GM23338 (cell line): ENCODE measurements at regions not wholly inside any gene's neighbourhood (a gene's known extent, or its start where the extent isn't known, plus 50 kb on each side); places are given as distances from the start of the nearest gene placed in this dataset.

Experiments
- ATAC-seq: fragments of 200-7000 bp; cut with Tn5 transposase; 3 replicates; pipeline ENCODE4 v1.9.1; 2020
- DNase-seq: peaks from one replicate; pipeline ENCODE4 v3.0.0-alpha.2; 2015; ENCODE audit warnings: low spot score
- H2AFZ ChIP-seq: fragments of 200-600 bp; sonication (generic); 2 replicates; pipeline ENCODE4 v1.8.0; 2016; ENCODE audit warnings: antibody characterized with exemption, mild to moderate bottlenecking, moderate library complexity
- H3F3A ChIP-seq: fragments of 200-600 bp; sonication (generic); replicated peaks from 2 replicates; pipeline ENCODE4 v1.8.0; 2017; ENCODE audit warnings: antibody characterized with exemption, mixed run types, low read depth
- H3K27ac ChIP-seq: fragments of 200-600 bp; sonication (generic); 2 replicates; pipeline ENCODE4 v1.6.1; 2016; ENCODE audit warnings: low read depth
- H3K27me3 ChIP-seq: fragments of 200-600 bp; sonication (generic); 2 replicates; pipeline ENCODE4 v1.8.0; 2016; ENCODE audit warnings: mild to moderate bottlenecking, mixed run types, moderate library complexity; ENCODE audit not compliant: insufficient read depth
- H3K36me3 ChIP-seq: fragments of 200-600 bp; sonication (generic); 2 replicates; pipeline ENCODE4 v1.8.0; 2016; ENCODE audit warnings: mild to moderate bottlenecking; ENCODE audit not compliant: insufficient read depth
- H3K4me1 ChIP-seq: fragments of 200-600 bp; sonication (generic); 2 replicates; pipeline ENCODE4 v1.8.0; 2016; ENCODE audit warnings: mild to moderate bottlenecking, moderate library complexity; ENCODE audit not compliant: insufficient read depth
- H3K4me2 ChIP-seq: fragments of 200-600 bp; sonication (generic); 2 replicates; pipeline ENCODE4 v1.7.1; 2017; ENCODE audit warnings: mixed run types
- H3K4me3 ChIP-seq: fragments of 200-600 bp; sonication (generic); 2 replicates; pipeline ENCODE4 v1.6.1; 2016; ENCODE audit warnings: mixed run types
- H3K79me2 ChIP-seq: fragments of 200-600 bp; sonication (generic); replicated peaks from 2 replicates; pipeline ENCODE4 v1.8.0; 2017; ENCODE audit warnings: mild to moderate bottlenecking; ENCODE audit not compliant: insufficient read depth
- H3K9me2 ChIP-seq: fragments of 200-600 bp; sonication (generic); 2 replicates; pipeline ENCODE4 v1.8.0; 2017; ENCODE audit not compliant: insufficient read depth
- H4K20me1 ChIP-seq: fragments of 200-600 bp; sonication (generic); replicated peaks from 2 replicates; pipeline ENCODE4 v1.8.0; 2017; ENCODE audit warnings: mild to moderate bottlenecking; ENCODE audit not compliant: insufficient read depth
- H3K27ac Mint-ChIP-seq: 2 replicates; pipeline ENCODE4 v1.8.0; 2020; ENCODE audit warnings: inconsistent platforms, mild to moderate bottlenecking, moderate library complexity, mixed read lengths
- H3K27me3 Mint-ChIP-seq: 3 replicates; pipeline ENCODE4 v1.8.0; 2022; ENCODE audit warnings: low read depth, mild to moderate bottlenecking, moderate library complexity, mixed read lengths, inconsistent platforms; ENCODE audit not compliant: insufficient read depth, poor library complexity
- H3K36me3 Mint-ChIP-seq: 3 replicates; pipeline ENCODE4 v1.8.0; 2021; ENCODE audit warnings: low read depth, mild to moderate bottlenecking, inconsistent platforms, moderate library complexity, mixed read lengths
- H3K4me1 Mint-ChIP-seq: 3 replicates; pipeline ENCODE4 v1.8.0; 2020; ENCODE audit warnings: mild to moderate bottlenecking, inconsistent platforms, mixed read lengths
- H3K4me3 Mint-ChIP-seq: 3 replicates; pipeline ENCODE4 v1.8.0; 2021; ENCODE audit warnings: moderate library complexity, mild to moderate bottlenecking, inconsistent platforms, mixed read lengths
- H3K9me3 Mint-ChIP-seq: 3 replicates; pipeline ENCODE4 v1.8.0; 2020; ENCODE audit warnings: moderate library complexity, mild to moderate bottlenecking, inconsistent platforms, mixed read lengths
- CREB1 ChIP-seq: fragments of 250-450 bp; sonication (Bioruptor Pico); IDR thresholded peaks from 2 replicates; pipeline ENCODE4 v1.5.0; 2020; ENCODE audit warnings: low read depth, mild to moderate bottlenecking, moderate library complexity
- CTCF ChIP-seq, 2 experiments: fragments of 200-600 bp in 1 of 2; sonication (generic) in 1 of 2; conservative IDR thresholded peaks; 2 replicates each; pipeline versions ENCODE4 v1.5.1 to v1.6.1; 2016 to 2017; ENCODE audit warnings: antibody characterized with exemption in 2 of 2, low read depth in 2 of 2, mild to moderate bottlenecking in 2 of 2, moderate library complexity in 1 of 2
- ETS1 ChIP-seq: IDR thresholded peaks from 2 replicates; pipeline ENCODE4 v1.6.1; 2016; ENCODE audit warnings: antibody characterized with exemption
- EZH2 ChIP-seq: fragments of 200-600 bp; sonication (generic); IDR thresholded peaks from one replicate; pipeline ENCODE4 v1.8.0; 2017; ENCODE audit warnings: antibody characterized with exemption, mild to moderate bottlenecking, low read depth; ENCODE audit not compliant: unreplicated experiment
- EZH2phosphoT487 ChIP-seq: fragments of 200-600 bp; sonication (generic); IDR thresholded peaks from one replicate; pipeline ENCODE4 v1.8.1; 2018; ENCODE audit warnings: antibody characterized with exemption; ENCODE audit not compliant: unreplicated experiment
- JUNB ChIP-seq: IDR thresholded peaks from one replicate; pipeline ENCODE4 v1.6.1; 2016; ENCODE audit warnings: antibody characterized with exemption; ENCODE audit not compliant: unreplicated experiment
- NANOG ChIP-seq: IDR thresholded peaks from 2 replicates; pipeline ENCODE4 v1.6.1; 2016; ENCODE audit warnings: antibody characterized with exemption, borderline replicate concordance
- POLR2AphosphoS5 ChIP-seq: IDR thresholded peaks from 2 replicates; pipeline ENCODE4 v1.6.1; 2016; ENCODE audit warnings: antibody characterized with exemption, low read depth
- REST ChIP-seq: IDR thresholded peaks from one replicate; pipeline ENCODE4 v1.6.1; 2018; ENCODE audit warnings: antibody characterized with exemption; ENCODE audit not compliant: unreplicated experiment
- ZNF114 ChIP-seq: fragments of 250-450 bp; sonication (Bioruptor Pico); IDR thresholded peaks from 2 replicates; pipeline ENCODE4 v1.5.0; 2020; ENCODE audit warnings: mild to moderate bottlenecking, moderate library complexity
- ZNF331 ChIP-seq: fragments of 250-450 bp; sonication (Bioruptor Pico); IDR thresholded peaks from 2 replicates; pipeline ENCODE4 v1.5.0; 2020; ENCODE audit warnings: low read depth, mild to moderate bottlenecking, moderate library complexity
- ZNF462 ChIP-seq: fragments of 250-450 bp; sonication (Bioruptor Pico); IDR thresholded peaks from 2 replicates; pipeline ENCODE4 v1.5.0; 2020; ENCODE audit warnings: mild to moderate bottlenecking, moderate library complexity

GRCh38 chr16:64422259-64422658 lies 699.6 kb downstream of the CDH11 start:
- Mint-ChIP-seq H3K9me3 (peaks cover 23% of the 10 kb centered on the region), H3K4me3 (no peak overlapping the region), H3K36me3 (peaks cover 16% of the 10 kb centered on the region; the same call in 2 of the 3 replicates), H3K27ac (no peak overlapping the region), H3K27me3 (no peaks in the 10 kb centered on the region), H3K4me1 (no peaks in the 10 kb centered on the region)
- no peak overlapping the region for H3K4me3 ChIP-seq
- DNase-seq (no peak), ATAC-seq (no peak)
- no peaks in the 10 kb centered on the region for H3F3A ChIP-seq
- H3K4me2 ChIP-seq, result no peak overlapping the region
- no peaks in the 10 kb centered on the region for H3K27me3 ChIP-seq
- H2AFZ ChIP-seq, result no peak overlapping the region
- peaks cover 4% of the 10 kb centered on the region; the same call in 1 of the 2 replicates for H3K9me2 ChIP-seq
- no peak overlapping the region for H3K27ac ChIP-seq
- H4K20me1 ChIP-seq, result no peaks in the 10 kb centered on the region
- no peak for TF ChIP-seq ETS1
- no peak for TF ChIP-seq NANOG
- no peak for TF ChIP-seq EZH2phosphoT487
- TF ChIP-seq CREB1 (CRISPR knock-in tag), result no peak
- TF ChIP-seq ZNF114, result no peak
- no peak for TF ChIP-seq ZNF331
- no peak for TF ChIP-seq ZNF462 (CRISPR knock-in tag)
- TF ChIP-seq CTCF (conservative IDR thresholded peaks at IDR 0.05; ENCODE audit: low read depth in 2 of 2), result no peak
- no peak for TF ChIP-seq REST
- TF ChIP-seq POLR2AphosphoS5, result no peak
- no peak for TF ChIP-seq EZH2
- no peak for TF ChIP-seq JUNB
- H3K36me3 ChIP-seq, result no peaks in the 10 kb centered on the region; the same call in 1 of the 2 replicates
- no peaks in the 10 kb centered on the region for H3K4me1 ChIP-seq
- H3K79me2 ChIP-seq, result no peaks in the 10 kb centered on the region
